Loucy (cell line): ENCODE measurements at regions not wholly inside any gene's neighbourhood (a gene's known extent, or its start where the extent isn't known, plus 50 kb on each side); places are given as distances from the start of the nearest gene placed in this dataset.

ENCODE experiments used
- EZH2phosphoT487 ChIP-seq: fragments of 200-600 bp; IDR thresholded peaks from 2 replicates; pipeline ENCODE4 v1.6.1; 2018; ENCODE audit warnings: antibody characterized with exemption, mild to moderate bottlenecking, moderate library complexity, borderline replicate concordance
- TF ChIP-seq, protein P1 (sequence below): fragments of 200-600 bp; sonication (generic); conservative IDR thresholded peaks from 2 replicates; pipeline ENCODE4 v1.5.1; 2014; ENCODE audit warnings: mild to moderate bottlenecking, antibody characterized with exemption, low read length

DNA sequence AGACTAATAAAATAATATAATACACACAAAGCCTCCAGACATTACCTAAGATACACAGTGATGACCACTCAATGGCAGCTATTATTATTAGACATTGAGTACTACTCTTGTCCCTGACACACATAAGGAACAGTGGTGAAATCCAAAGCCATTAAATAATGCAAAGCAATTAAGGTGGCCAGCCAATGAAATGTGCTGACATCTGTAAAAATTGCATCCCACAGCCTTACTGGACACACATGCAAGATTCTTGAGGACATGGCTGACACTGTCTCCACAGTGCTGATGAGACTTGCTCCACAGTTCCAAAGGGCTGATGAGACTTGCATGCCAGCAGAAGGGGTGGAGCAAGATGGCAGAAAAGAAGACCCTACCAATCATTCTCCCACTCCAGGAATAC lies 447.5 kb downstream of the IRX1 start:
- TF ChIP-seq, protein P1, sequence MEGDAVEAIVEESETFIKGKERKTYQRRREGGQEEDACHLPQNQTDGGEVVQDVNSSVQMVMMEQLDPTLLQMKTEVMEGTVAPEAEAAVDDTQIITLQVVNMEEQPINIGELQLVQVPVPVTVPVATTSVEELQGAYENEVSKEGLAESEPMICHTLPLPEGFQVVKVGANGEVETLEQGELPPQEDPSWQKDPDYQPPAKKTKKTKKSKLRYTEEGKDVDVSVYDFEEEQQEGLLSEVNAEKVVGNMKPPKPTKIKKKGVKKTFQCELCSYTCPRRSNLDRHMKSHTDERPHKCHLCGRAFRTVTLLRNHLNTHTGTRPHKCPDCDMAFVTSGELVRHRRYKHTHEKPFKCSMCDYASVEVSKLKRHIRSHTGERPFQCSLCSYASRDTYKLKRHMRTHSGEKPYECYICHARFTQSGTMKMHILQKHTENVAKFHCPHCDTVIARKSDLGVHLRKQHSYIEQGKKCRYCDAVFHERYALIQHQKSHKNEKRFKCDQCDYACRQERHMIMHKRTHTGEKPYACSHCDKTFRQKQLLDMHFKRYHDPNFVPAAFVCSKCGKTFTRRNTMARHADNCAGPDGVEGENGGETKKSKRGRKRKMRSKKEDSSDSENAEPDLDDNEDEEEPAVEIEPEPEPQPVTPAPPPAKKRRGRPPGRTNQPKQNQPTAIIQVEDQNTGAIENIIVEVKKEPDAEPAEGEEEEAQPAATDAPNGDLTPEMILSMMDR: no peak
- no peak for TF ChIP-seq EZH2phosphoT487
